HCT116 (cell line): ENCODE measurements at regions not wholly inside any gene's neighbourhood (a gene's known extent, or its start where the extent isn't known, plus 50 kb on each side); places are given as distances from the start of the nearest gene placed in this dataset.

Source experiments
- ATAC-seq: fragments of 200-7000 bp; cut with Tn5 transposase; 2 replicates; pipeline ENCODE4 v1.9.1; 2020; ENCODE audit warnings: mild to moderate bottlenecking, moderate library complexity
- BruUV-seq: library from RNA; stranded (reverse); fragments of 400-500 nt; replicated peaks from 2 replicates; lab custom pipeline; 2021; lab: Mats Ljungman, UMichigan
- CTCF ChIA-PET: fragments of 300-600 bp; sonication (Branson Sonifier 250); formaldehyde crosslinking; loops from one replicate; lab custom pipeline; 2021; ENCODE audit warnings: antibody characterized with exemption; lab: Charles Lee
- POLR2A ChIA-PET: fragments of 300-600, 350-600 bp; sonication (Branson Sonifier 250); formaldehyde crosslinking; loops from one replicate; lab custom pipeline; 2021; ENCODE audit warnings: antibody characterized with exemption; lab: Charles Lee
- RAD21 ChIA-PET, 2 experiments: fragments of 300-600 bp; sonication (Branson Sonifier 250); formaldehyde crosslinking; loops; one replicate each; lab custom pipeline; 2023; ENCODE audit warnings: low total read pairs in 2 of 2; ENCODE audit not compliant: uncharacterized antibody in 2 of 2, unreplicated experiment in 2 of 2, low non-redundant PET in 1 of 2; lab: Charles Lee
- DNase-seq: peaks from one replicate; pipeline ENCODE4 v3.0.0-alpha.2; 2010; ENCODE audit warnings: low read depth, low spot score
- H2AFZ ChIP-seq: fragments of 200-600 bp; shearing (Covaris generic), sonication (generic); 2 replicates; pipeline ENCODE4 v1.6.1; 2017; ENCODE audit warnings: low read depth, mixed run types, mixed read lengths, antibody characterized with exemption, low read length; ENCODE audit not compliant: poor library complexity, severe bottlenecking
- H3K27ac ChIP-seq: 2 replicates; pipeline ENCODE4 v1.5.1; 2012; ENCODE audit warnings: low read depth, low read length
- H3K27me3 ChIP-seq: fragments of 200-600 bp; sonication (generic); 2 replicates; pipeline ENCODE4 v1.6.1; 2016; ENCODE audit warnings: mixed run types, low read length, mixed read lengths; ENCODE audit not compliant: insufficient read depth
- H3K36me3 ChIP-seq, 2 experiments: fragments of 200-500 bp in 1 of 2; fragments of 200-600 bp in 1 of 2; sonication (Bioruptor generic) in 1 of 2; sonication (generic) in 1 of 2; 2 replicates each; pipeline versions ENCODE4 v1.5.1 to v1.6.1; 2014 to 2016; ENCODE audit warnings: low read length in 2 of 2, inconsistent platforms in 1 of 2, mixed read lengths in 1 of 2, mixed run types in 1 of 2; ENCODE audit not compliant: insufficient read depth in 2 of 2, control insufficient read depth in 1 of 2
- H3K4me1 ChIP-seq, 2 experiments: fragments of 200-600 bp in 1 of 2; sonication (generic) in 1 of 2; 2 replicates each; pipeline versions ENCODE4 v1.5.1 to v1.6.1; 2012 to 2017; ENCODE audit warnings: low read length in 2 of 2, inconsistent platforms in 1 of 2, mild to moderate bottlenecking in 1 of 2, mixed read lengths in 1 of 2, mixed run types in 1 of 2, moderate library complexity in 1 of 2; ENCODE audit not compliant: insufficient read depth in 2 of 2, control insufficient read depth in 1 of 2
- H3K4me2 ChIP-seq: fragments of 200-600 bp; sonication (generic); 2 replicates; pipeline ENCODE4 v1.6.1; 2017; ENCODE audit warnings: mixed run types, low read length, mixed read lengths
- H3K4me3 ChIP-seq, 2 experiments: fragments of 200-600 bp in 1 of 2; sonication (generic) in 1 of 2; replicated peaks in 1 of 2; 2 replicates each; pipeline ENCODE4 v1.5.1; 2011 to 2016; ENCODE audit warnings: low read length in 2 of 2, control low read depth in 1 of 2, low read depth in 1 of 2, mild to moderate bottlenecking in 1 of 2, mixed read lengths in 1 of 2, mixed run types in 1 of 2
- H3K79me2 ChIP-seq: fragments of 200-600 bp; sonication (generic); 2 replicates; pipeline ENCODE4 v1.6.1; 2017; ENCODE audit warnings: mild to moderate bottlenecking, mixed run types, low read length, moderate library complexity, mixed read lengths; ENCODE audit not compliant: insufficient read depth
- H3K9ac ChIP-seq: fragments of 200-600 bp; sonication (generic); 2 replicates; pipeline ENCODE4 v1.6.1; 2016; ENCODE audit warnings: low read length, mixed read lengths
- H3K9me2 ChIP-seq: fragments of 200-600 bp; sonication (generic), shearing (Covaris generic); 2 replicates; pipeline ENCODE4 v1.6.1; 2017; ENCODE audit warnings: mixed run types, mild to moderate bottlenecking, moderate library complexity; ENCODE audit not compliant: insufficient read depth
- H3K9me3 ChIP-seq, 2 experiments: fragments of 200-500 bp in 1 of 2; fragments of 200-600 bp in 1 of 2; sonication (Bioruptor generic) in 1 of 2; sonication (generic) in 1 of 2; 2 replicates each; pipeline ENCODE4 v1.6.1; 2014 to 2017; ENCODE audit warnings: low read length in 2 of 2, mixed read lengths in 2 of 2, inconsistent platforms in 1 of 2, low read depth in 1 of 2, mild to moderate bottlenecking in 1 of 2, mixed run types in 1 of 2, moderate library complexity in 1 of 2; ENCODE audit not compliant: control insufficient read depth in 1 of 2, insufficient read depth in 1 of 2
- H4K20me1 ChIP-seq: fragments of 200-600 bp; sonication (generic), shearing (Covaris generic); 2 replicates; pipeline ENCODE4 v1.6.1; 2017; ENCODE audit warnings: mixed run types, mild to moderate bottlenecking, moderate library complexity; ENCODE audit not compliant: insufficient read depth
- CBX3 ChIP-seq: IDR thresholded peaks from 2 replicates; pipeline ENCODE4 v1.6.1; 2012; ENCODE audit warnings: low read depth
- EGR1 ChIP-seq: IDR thresholded peaks from 2 replicates; pipeline ENCODE4 v1.6.1; 2012; ENCODE audit warnings: low read depth
- EZH2 ChIP-seq: fragments of 200-600 bp; sonication (generic); IDR thresholded peaks from 2 replicates; pipeline ENCODE4 v1.6.1; 2017; ENCODE audit warnings: antibody characterized with exemption, mixed run types
- EZH2phosphoT487 ChIP-seq: fragments of 200-600 bp; IDR thresholded peaks from 2 replicates; pipeline ENCODE4 v1.6.1; 2018; ENCODE audit warnings: antibody characterized with exemption, borderline replicate concordance
- FOSL1 ChIP-seq: IDR thresholded peaks from 2 replicates; pipeline ENCODE4 v1.6.1; 2012; ENCODE audit warnings: low read depth
- JUND ChIP-seq: IDR thresholded peaks from 2 replicates; pipeline ENCODE4 v1.6.1; 2012
- POLR2A ChIP-seq: IDR thresholded peaks from 2 replicates; pipeline ENCODE4 v1.7.0; 2011; ENCODE audit warnings: borderline replicate concordance; ENCODE audit not compliant: insufficient read depth, insufficient read length; ENCODE audit errors: extremely low read depth
- RAD21 ChIP-seq: IDR thresholded peaks from 2 replicates; pipeline ENCODE4 v1.6.1; 2012; ENCODE audit warnings: low read depth, mild to moderate bottlenecking
- SIN3A ChIP-seq: IDR thresholded peaks from 2 replicates; pipeline ENCODE4 v1.6.1; 2012; ENCODE audit warnings: low read depth
- SRF ChIP-seq: IDR thresholded peaks from 2 replicates; pipeline ENCODE4 v1.6.1; 2012; ENCODE audit warnings: low read depth
- TCF7L2 ChIP-seq: IDR thresholded peaks from 2 replicates; pipeline ENCODE4 v1.7.0; 2011; ENCODE audit warnings: borderline replicate concordance, inconsistent platforms; ENCODE audit not compliant: insufficient read depth, insufficient read length; ENCODE audit errors: extremely low read depth
- YY1 ChIP-seq: IDR thresholded peaks from 2 replicates; pipeline ENCODE4 v1.6.1; 2011; ENCODE audit warnings: low read length, low read depth, moderate library complexity, mild to moderate bottlenecking; ENCODE audit not compliant: insufficient replicate concordance; ENCODE audit errors: extremely low read depth
- ZNF274 ChIP-seq: fragments of 200-500 bp; sonication (Bioruptor generic); IDR thresholded peaks from 2 replicates; pipeline ENCODE4 v1.6.1; 2014; ENCODE audit warnings: mild to moderate bottlenecking, low read depth, low read length, inconsistent platforms
- intact Hi-C: fragments of 100-400 bp; cut with micrococcal nuclease; formaldehyde crosslinking; loops from 2 replicates; pipeline ENCODE4 v1.10.0; 2022
- TF ChIP-seq, protein P1 (sequence below), 3 experiments: fragments of 200-600 bp in 1 of 3; sonication (generic) in 1 of 3; IDR thresholded peaks in 2 of 3; conservative IDR thresholded peaks in 1 of 3; 2 replicates each; pipeline ENCODE4 v1.5.1; 2012 to 2017; ENCODE audit warnings: low read depth in 2 of 3, low read length in 2 of 3, antibody characterized with exemption in 1 of 3, borderline replicate concordance in 1 of 3, control low read depth in 1 of 3, mild to moderate bottlenecking in 1 of 3, mixed read lengths in 1 of 3, mixed run types in 1 of 3, moderate library complexity in 1 of 3; ENCODE audit not compliant: insufficient read depth in 1 of 3
- TF ChIP-seq, protein P2 (sequence below): IDR thresholded peaks from 2 replicates; pipeline ENCODE4 v1.6.1; 2011; ENCODE audit warnings: mild to moderate bottlenecking, low read length, moderate library complexity; ENCODE audit not compliant: insufficient replicate concordance; ENCODE audit errors: extremely low read depth
- TF ChIP-seq, protein P3 (sequence below): IDR thresholded peaks from 2 replicates; pipeline ENCODE4 v1.6.1; 2012; ENCODE audit warnings: low read depth
- TF ChIP-seq, protein P4 (sequence below): IDR thresholded peaks from 2 replicates; pipeline ENCODE4 v1.6.1; 2012

DNA sequence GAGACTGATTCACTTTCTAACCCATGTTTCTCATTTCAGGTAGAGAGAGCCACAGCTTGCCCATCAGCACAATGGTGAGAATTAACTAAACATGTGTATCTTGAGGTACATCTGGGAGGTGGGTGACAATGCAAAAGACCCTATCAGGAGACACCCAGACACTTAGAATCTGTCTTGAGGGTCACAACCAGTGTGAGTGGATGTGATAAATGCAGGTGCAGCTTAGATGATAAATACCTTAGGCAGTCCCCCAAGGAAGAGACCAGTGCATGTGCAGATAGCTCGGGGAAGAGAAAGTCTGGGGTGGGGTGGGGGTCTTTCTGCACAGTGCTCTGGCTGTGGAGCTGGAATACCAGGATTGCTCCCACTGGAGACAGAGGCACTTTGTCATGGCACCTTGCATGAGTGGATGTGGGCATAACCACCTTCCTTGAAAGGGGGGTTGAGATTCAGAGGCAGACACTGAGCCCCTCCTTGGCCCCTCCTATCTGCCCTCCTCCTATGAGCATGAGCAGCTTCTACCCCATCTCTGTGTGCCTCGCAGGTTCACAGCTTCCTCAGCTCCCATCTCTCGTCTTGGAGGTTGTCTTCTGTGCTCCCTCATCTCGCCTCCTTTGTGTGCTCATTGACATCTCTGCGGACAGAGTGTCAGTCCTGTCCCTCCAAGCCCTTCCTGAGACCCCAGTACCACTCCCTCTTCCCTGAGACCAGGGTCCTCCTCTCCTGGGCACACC lies 349.8 kb downstream of the TCERG1L start:
- RAD21 ChIA-PET: no interaction called here

More for the DNA sequence above, 349.8 kb downstream of the TCERG1L start:
- no peak overlapping the region for H3K4me3 ChIP-seq
- no peaks in the 10 kb centered on the region for H3K9me3 ChIP-seq
- TF ChIP-seq FOSL1 (no peak), SIN3A (no peak), JUND (no peak), CBX3 (no peak), YY1 (no peak), RAD21 (no peak), EZH2phosphoT487 (no peak), TCF7L2 (no peak), EZH2 (no peak), EGR1 (no peak), POLR2A (no peak), SRF (no peak), ZNF274 (no peak)
- TF ChIP-seq, protein P1, sequence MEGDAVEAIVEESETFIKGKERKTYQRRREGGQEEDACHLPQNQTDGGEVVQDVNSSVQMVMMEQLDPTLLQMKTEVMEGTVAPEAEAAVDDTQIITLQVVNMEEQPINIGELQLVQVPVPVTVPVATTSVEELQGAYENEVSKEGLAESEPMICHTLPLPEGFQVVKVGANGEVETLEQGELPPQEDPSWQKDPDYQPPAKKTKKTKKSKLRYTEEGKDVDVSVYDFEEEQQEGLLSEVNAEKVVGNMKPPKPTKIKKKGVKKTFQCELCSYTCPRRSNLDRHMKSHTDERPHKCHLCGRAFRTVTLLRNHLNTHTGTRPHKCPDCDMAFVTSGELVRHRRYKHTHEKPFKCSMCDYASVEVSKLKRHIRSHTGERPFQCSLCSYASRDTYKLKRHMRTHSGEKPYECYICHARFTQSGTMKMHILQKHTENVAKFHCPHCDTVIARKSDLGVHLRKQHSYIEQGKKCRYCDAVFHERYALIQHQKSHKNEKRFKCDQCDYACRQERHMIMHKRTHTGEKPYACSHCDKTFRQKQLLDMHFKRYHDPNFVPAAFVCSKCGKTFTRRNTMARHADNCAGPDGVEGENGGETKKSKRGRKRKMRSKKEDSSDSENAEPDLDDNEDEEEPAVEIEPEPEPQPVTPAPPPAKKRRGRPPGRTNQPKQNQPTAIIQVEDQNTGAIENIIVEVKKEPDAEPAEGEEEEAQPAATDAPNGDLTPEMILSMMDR (IDR thresholded peaks at IDR 0.05 in 2 of 3, conservative IDR thresholded peaks at IDR 0.05 in 1 of 3; ENCODE audit: borderline replicate concordance in 1 of 3, insufficient read depth in 1 of 3, low read depth in 2 of 3, low read length in 2 of 3): no peak
- TF ChIP-seq, protein P2, sequence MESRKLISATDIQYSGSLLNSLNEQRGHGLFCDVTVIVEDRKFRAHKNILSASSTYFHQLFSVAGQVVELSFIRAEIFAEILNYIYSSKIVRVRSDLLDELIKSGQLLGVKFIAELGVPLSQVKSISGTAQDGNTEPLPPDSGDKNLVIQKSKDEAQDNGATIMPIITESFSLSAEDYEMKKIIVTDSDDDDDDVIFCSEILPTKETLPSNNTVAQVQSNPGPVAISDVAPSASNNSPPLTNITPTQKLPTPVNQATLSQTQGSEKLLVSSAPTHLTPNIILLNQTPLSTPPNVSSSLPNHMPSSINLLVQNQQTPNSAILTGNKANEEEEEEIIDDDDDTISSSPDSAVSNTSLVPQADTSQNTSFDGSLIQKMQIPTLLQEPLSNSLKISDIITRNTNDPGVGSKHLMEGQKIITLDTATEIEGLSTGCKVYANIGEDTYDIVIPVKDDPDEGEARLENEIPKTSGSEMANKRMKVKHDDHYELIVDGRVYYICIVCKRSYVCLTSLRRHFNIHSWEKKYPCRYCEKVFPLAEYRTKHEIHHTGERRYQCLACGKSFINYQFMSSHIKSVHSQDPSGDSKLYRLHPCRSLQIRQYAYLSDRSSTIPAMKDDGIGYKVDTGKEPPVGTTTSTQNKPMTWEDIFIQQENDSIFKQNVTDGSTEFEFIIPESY: no peak
- TF ChIP-seq, protein P3, sequence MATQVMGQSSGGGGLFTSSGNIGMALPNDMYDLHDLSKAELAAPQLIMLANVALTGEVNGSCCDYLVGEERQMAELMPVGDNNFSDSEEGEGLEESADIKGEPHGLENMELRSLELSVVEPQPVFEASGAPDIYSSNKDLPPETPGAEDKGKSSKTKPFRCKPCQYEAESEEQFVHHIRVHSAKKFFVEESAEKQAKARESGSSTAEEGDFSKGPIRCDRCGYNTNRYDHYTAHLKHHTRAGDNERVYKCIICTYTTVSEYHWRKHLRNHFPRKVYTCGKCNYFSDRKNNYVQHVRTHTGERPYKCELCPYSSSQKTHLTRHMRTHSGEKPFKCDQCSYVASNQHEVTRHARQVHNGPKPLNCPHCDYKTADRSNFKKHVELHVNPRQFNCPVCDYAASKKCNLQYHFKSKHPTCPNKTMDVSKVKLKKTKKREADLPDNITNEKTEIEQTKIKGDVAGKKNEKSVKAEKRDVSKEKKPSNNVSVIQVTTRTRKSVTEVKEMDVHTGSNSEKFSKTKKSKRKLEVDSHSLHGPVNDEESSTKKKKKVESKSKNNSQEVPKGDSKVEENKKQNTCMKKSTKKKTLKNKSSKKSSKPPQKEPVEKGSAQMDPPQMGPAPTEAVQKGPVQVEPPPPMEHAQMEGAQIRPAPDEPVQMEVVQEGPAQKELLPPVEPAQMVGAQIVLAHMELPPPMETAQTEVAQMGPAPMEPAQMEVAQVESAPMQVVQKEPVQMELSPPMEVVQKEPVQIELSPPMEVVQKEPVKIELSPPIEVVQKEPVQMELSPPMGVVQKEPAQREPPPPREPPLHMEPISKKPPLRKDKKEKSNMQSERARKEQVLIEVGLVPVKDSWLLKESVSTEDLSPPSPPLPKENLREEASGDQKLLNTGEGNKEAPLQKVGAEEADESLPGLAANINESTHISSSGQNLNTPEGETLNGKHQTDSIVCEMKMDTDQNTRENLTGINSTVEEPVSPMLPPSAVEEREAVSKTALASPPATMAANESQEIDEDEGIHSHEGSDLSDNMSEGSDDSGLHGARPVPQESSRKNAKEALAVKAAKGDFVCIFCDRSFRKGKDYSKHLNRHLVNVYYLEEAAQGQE: no peak
- TF ChIP-seq, protein P4, sequence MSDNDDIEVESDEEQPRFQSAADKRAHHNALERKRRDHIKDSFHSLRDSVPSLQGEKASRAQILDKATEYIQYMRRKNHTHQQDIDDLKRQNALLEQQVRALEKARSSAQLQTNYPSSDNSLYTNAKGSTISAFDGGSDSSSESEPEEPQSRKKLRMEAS: no peak
- no peak overlapping the region for H3K27ac ChIP-seq
- H3K79me2 ChIP-seq: no peaks in the 10 kb centered on the region
- no peak overlapping the region for H3K4me2 ChIP-seq
- intact Hi-C loops: no loop called here
- no peak for DNase-seq
- H4K20me1 ChIP-seq: no peaks in the 10 kb centered on the region
- no peaks in the 10 kb centered on the region for H3K4me1 ChIP-seq
- no peaks in the 10 kb centered on the region for H3K9me2 ChIP-seq
- CTCF ChIA-PET: no interaction called here
- no peak overlapping the region for H3K9ac ChIP-seq
- no peak overlapping the region for H2AFZ ChIP-seq
- ATAC-seq: no peak
- H3K27me3 ChIP-seq: no peaks in the 10 kb centered on the region
- no peaks in the 10 kb centered on the region for H3K36me3 ChIP-seq
- BruUV-seq: no TSS peak
- POLR2A ChIA-PET: no interaction called here
